ENCODE measurements at regions not wholly inside any gene's neighbourhood (a gene's known extent, or its start where the extent isn't known, plus 50 kb on each side); places are given as distances from the start of the nearest gene placed in this dataset.

- Histone ChIP-seq H3K4me3 (no peak overlapping the region), H3K9me3 (no peaks in the 10 kb centered on the region), H3K4me1 (no peaks in the 10 kb centered on the region), H3K27me3 (ENCODE audit: insufficient read depth in 3 of 3, low read length in 2 of 3) (no peaks in the 10 kb centered on the region), H3K36me3 (ENCODE audit: insufficient read depth in 1 of 2, low read depth in 1 of 2) (no peaks in the 10 kb centered on the region), H3K27ac (no peak overlapping the region)
- ATAC-seq (no peak), DNase-seq (no peak)
- intact Hi-C loops (cut with DNase I): no loop called here
- WGBS, 3 donors: 86 to 94% (median 87%) methylated on average over 9 of the region's 9 CpGs
- TF ChIP-seq CTCF (IDR thresholded peaks at IDR 0.05): no peak
These were observed 309.1 kb downstream of the TOX3 start for GRCh38 chr16:52237823-52238222.

GRCh38 chr16:52235186-52235585 lies 311.8 kb downstream of the TOX3 start:
- DNase-seq (no peak), ATAC-seq (no peak)
- Histone ChIP-seq H3K9me3 (no peaks in the 10 kb centered on the region), H3K4me3 (no peak overlapping the region), H3K4me1 (no peaks in the 10 kb centered on the region), H3K27me3 (ENCODE audit: insufficient read depth in 3 of 3, low read length in 2 of 3) (no peaks in the 10 kb centered on the region), H3K36me3 (ENCODE audit: insufficient read depth in 1 of 2, low read depth in 1 of 2) (no peaks in the 10 kb centered on the region), H3K27ac (no peak overlapping the region)
- TF ChIP-seq CTCF (IDR thresholded peaks at IDR 0.05): no peak
- intact Hi-C loops (cut with DNase I): no loop called here

DNA sequence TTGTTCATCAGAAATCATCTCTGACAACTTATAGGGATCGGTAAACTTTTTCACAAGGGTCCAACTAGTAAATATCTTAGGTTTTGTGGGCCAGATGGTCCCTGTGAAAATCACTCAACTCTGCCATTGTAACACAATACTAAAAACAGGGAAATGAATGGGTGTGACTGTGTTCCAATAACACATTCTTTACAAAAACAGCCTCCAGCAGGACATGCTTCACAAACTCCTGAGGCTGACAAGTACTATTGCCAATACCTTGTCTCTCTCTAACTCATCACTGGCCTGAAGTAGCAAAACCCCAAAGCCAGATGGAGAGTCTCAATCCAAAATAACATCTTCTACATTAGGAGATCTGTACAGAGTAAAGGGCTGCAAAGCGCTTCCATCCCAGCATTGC lies 312.3 kb downstream of the TOX3 start:
- no peak for TF ChIP-seq CTCF (IDR thresholded peaks at IDR 0.05)
- no peaks in the 10 kb centered on the region for H3K36me3 ChIP-seq (ENCODE audit: insufficient read depth in 1 of 2, low read depth in 1 of 2)
- no peaks in the 10 kb centered on the region for H3K9me3 ChIP-seq
- H3K4me3 ChIP-seq: no peak overlapping the region
- no peaks in the 10 kb centered on the region for H3K4me1 ChIP-seq
- no peak overlapping the region for H3K27ac ChIP-seq
- WGBS, 3 donors: 77 to 86% (median 82%) methylated on average over 2 of the region's 2 CpGs
- ATAC-seq (no peak), DNase-seq (no peak)
- no peaks in the 10 kb centered on the region for H3K27me3 ChIP-seq (ENCODE audit: insufficient read depth in 3 of 3, low read length in 2 of 3)
- intact Hi-C loops (cut with DNase I): no loop called here

DNA sequence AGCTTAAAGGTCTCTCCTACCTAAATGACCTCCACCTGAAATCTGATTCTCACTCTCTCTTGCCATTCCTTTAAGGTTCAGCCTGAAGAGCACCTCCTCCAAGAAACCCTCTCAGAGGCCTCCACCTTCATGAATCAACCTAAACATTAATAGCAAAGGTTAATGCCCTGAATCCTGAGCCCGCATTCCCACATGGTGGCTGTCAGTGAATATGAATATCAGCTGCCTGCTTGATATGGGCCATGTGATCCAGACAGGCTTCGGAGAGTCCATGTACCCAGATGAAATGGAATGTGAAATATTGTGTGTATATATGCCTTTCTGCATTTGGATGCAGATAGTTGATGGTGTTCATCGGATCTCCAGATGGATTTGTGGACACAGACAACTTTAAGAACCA lies 317.5 kb downstream of the TOX3 start:
- WGBS, 3 donors: 64 to 71% (median 66%) methylated on average over 3 of the region's 3 CpGs
- intact Hi-C loops (cut with DNase I): no loop called here

More for the DNA sequence above, 317.5 kb downstream of the TOX3 start:
- Histone ChIP-seq H3K4me1 (no peaks in the 10 kb centered on the region), H3K36me3 (ENCODE audit: insufficient read depth in 1 of 2, low read depth in 1 of 2) (no peaks in the 10 kb centered on the region), H3K27ac (no peak overlapping the region), H3K4me3 (no peak overlapping the region), H3K27me3 (ENCODE audit: insufficient read depth in 3 of 3, low read length in 2 of 3) (no peaks in the 10 kb centered on the region), H3K9me3 (no peaks in the 10 kb centered on the region)
- DNase-seq (no peak), ATAC-seq (no peak)
- TF ChIP-seq CTCF (IDR thresholded peaks at IDR 0.05): no peak

Data from psoas muscle (tissue), 7 donors.